Tibial nerve (tissue), 4 donors: ENCODE measurements at regions not wholly inside any gene's neighbourhood (a gene's known extent, or its start where the extent isn't known, plus 50 kb on each side); places are given as distances from the start of the nearest gene placed in this dataset.

Source experiments
- DNase-seq, 2 donors: peaks; one replicate each; pipeline ENCODE4 v3.0.0-alpha.2; 2019; ENCODE audit warnings: low spot score in 2 of 2
- H3K27ac ChIP-seq, 4 donors: fragments of 200-600 bp; sonication (generic) in 3 of 4; one replicate each; pipeline ENCODE4 v1.5.1; 2017 to 2019; ENCODE audit warnings: mild to moderate bottlenecking in 1 of 4
- H3K27me3 ChIP-seq, 2 donors: fragments of 200-600 bp; sonication (generic) in 1 of 2; one replicate each; pipeline versions ENCODE4 v1.5.1 to v1.6.0; 2017 to 2019
- H3K36me3 ChIP-seq, 3 donors: fragments of 200-600 bp; sonication (generic); one replicate each; pipeline ENCODE4 v1.5.1; 2018 to 2019
- H3K4me1 ChIP-seq, 4 donors: fragments of 200-600 bp; sonication (generic) in 3 of 4; one replicate each; pipeline ENCODE4 v1.5.1; 2017 to 2019
- H3K4me3 ChIP-seq, 4 donors: fragments of 200-600 bp; sonication (generic) in 3 of 4; one replicate each; pipeline ENCODE4 v1.5.1; 2017 to 2019; ENCODE audit warnings: mild to moderate bottlenecking in 1 of 4, moderate library complexity in 1 of 4
- H3K9me3 ChIP-seq, 4 donors: fragments of 200-600 bp; sonication (generic) in 3 of 4; one replicate each; pipeline ENCODE4 v1.5.1; 2017 to 2019
- CTCF ChIP-seq, 5 experiments: fragments of 200-600 bp in 3 of 5; fragments of 450-650 bp in 2 of 5; sonication (generic) in 3 of 5; IDR thresholded peaks; one replicate each; pipeline ENCODE4 v1.5.1; 2016 to 2019; ENCODE audit warnings: antibody characterized with exemption in 5 of 5, mild to moderate bottlenecking in 3 of 5, moderate library complexity in 2 of 5
- EP300 ChIP-seq, 2 donors: sonication (generic); formaldehyde crosslinking; IDR thresholded peaks; one replicate each; pipeline ENCODE4 v1.6.1; 2017; ENCODE audit warnings: antibody characterized with exemption in 2 of 2, mild to moderate bottlenecking in 1 of 2
- POLR2A ChIP-seq, 2 donors: fragments of 450-650 bp; IDR thresholded peaks; one replicate each; pipeline ENCODE4 v1.6.1; 2017; ENCODE audit warnings: antibody characterized with exemption in 2 of 2, mild to moderate bottlenecking in 2 of 2, moderate library complexity in 2 of 2
- WGBS, 2 donors: methylation state at CpG; one replicate each; pipeline ENCODE4 v1.1.5; 2018; 5-methylcytosine and 5-hydroxymethylcytosine counted together

GRCh38 chr4:18934197-18934596 lies 912.6 kb upstream of the LCORL start:
- Histone ChIP-seq H3K27ac (no peak overlapping the region), H3K9me3 (no peaks in the 10 kb centered on the region), H3K36me3 (no peaks in the 10 kb centered on the region), H3K4me3 (no peak overlapping the region), H3K27me3 (no peaks in the 10 kb centered on the region), H3K4me1 (no peaks in the 10 kb centered on the region)
- no peak for TF ChIP-seq POLR2A (IDR thresholded peaks at IDR 0.05)
- no peak for TF ChIP-seq EP300 (IDR thresholded peaks at IDR 0.05)
- no peak for TF ChIP-seq CTCF (IDR thresholded peaks at IDR 0.05)
- no peak for DNase-seq
- 42 to 45% methylated on average over 4 of the region's 4 CpGs for WGBS, 2 donors

DNA sequence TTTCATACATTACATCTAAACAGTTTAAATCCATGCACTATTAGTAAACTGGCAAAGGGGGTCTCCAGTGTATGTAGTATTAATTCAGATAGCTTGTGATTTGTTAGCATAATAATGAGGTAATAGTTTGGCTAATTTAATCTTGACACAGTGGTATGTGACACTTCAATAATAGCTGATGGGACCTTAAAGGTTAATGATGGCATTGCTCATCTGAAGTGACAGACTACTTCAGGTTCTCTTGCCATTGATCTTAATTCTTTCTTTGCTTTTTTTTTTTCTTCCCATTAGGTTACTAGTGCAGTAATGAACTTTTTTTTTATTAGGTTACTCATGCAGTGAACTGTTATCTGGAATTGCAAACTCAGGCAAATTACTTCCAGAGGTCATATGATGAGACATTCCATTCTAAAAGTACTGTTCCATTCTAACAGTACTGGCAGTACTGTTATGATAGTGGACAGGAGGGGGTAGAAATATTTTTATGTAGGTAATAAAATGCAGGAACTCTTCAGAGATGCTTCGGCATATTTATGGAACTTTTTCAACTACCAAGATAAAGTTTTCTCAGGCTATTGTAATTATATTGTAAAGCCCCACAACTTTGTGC lies 911.3 kb upstream of the LCORL start:
- 72 to 74% methylated on average over 1 of the region's 1 CpG for WGBS, 2 donors
- no peaks in the 10 kb centered on the region for H3K9me3 ChIP-seq
- TF ChIP-seq EP300 (IDR thresholded peaks at IDR 0.05) (no peak), CTCF (IDR thresholded peaks at IDR 0.05) (no peak), POLR2A (IDR thresholded peaks at IDR 0.05) (no peak)
- no peaks in the 10 kb centered on the region for H3K4me1 ChIP-seq
- H3K36me3 ChIP-seq, result no peaks in the 10 kb centered on the region
- no peak overlapping the region for H3K27ac ChIP-seq
- DNase-seq, result no peak
- H3K27me3 ChIP-seq, result no peaks in the 10 kb centered on the region
- no peak overlapping the region for H3K4me3 ChIP-seq

DNA sequence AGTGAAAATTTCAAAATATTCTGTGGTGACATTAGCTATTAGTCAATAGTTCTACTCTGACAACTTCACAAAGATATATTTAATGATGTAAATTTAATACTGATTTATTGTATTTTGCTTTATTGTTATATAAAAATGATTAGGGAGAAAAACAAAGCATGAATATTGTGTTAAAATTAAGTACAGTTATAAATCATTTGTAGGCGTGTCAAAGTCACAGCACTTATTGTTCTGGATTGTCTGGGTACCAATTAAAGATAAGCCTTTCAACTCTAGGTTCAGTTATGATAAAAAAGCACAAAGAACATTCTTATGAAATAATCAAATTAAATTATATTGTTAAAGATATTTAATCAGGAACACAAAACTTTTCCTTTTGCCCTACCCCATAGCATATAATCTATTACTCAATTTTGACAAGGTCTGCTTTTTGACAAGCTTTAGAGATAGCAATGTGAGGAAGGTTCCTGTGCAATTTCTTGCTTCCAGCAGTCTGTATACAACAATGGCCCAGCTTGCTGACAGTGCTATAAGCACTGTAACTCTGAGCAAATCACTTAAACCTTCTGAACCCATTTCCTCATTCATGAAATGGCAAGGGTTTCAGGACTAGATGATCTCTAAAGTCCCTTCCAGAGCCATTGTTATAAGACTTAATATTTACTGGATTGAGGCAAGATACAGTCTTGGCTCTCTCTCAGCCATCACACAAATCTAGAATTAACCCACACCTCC lies 910.3 kb upstream of the LCORL start:
- Histone ChIP-seq H3K36me3 (no peaks in the 10 kb centered on the region), H3K4me3 (no peak overlapping the region), H3K4me1 (no peaks in the 10 kb centered on the region), H3K27ac (no peak overlapping the region), H3K9me3 (no peaks in the 10 kb centered on the region), H3K27me3 (no peaks in the 10 kb centered on the region)
- no peak for DNase-seq
- 96% methylated on average over 1 of the region's 1 CpG for WGBS, 2 donors
- TF ChIP-seq CTCF (IDR thresholded peaks at IDR 0.05) (no peak), POLR2A (IDR thresholded peaks at IDR 0.05) (no peak), EP300 (IDR thresholded peaks at IDR 0.05) (no peak)

DNA sequence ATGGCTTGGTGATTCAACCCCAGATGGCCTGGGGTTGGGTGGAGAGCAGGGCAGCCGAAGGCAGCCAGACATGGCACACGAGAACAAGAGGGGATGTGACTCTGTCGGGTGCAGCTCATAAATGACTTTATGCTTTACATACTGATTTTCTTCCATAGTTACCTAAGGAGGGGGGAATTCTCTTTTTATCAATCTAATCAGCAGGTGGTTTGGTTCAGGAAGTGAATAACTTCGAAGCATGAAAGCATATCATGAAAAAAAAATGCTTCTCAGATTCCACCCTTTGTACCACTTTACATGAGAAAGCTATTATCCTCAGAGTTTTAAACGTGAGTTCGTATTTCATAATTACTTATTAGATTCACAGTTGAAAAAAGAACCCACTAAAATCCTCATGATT lies 908.9 kb upstream of the LCORL start:
- 77 to 86% methylated on average over 6 of the region's 6 CpGs for WGBS, 2 donors
- Histone ChIP-seq H3K27ac (no peak overlapping the region), H3K9me3 (no peaks in the 10 kb centered on the region), H3K4me1 (no peaks in the 10 kb centered on the region), H3K36me3 (no peaks in the 10 kb centered on the region), H3K27me3 (no peaks in the 10 kb centered on the region), H3K4me3 (no peak overlapping the region)
- TF ChIP-seq CTCF (IDR thresholded peaks at IDR 0.05), result no peak
- TF ChIP-seq EP300 (IDR thresholded peaks at IDR 0.05), result no peak
- no peak for DNase-seq

- no peaks in the 10 kb centered on the region for H3K9me3 ChIP-seq
- TF ChIP-seq POLR2A (IDR thresholded peaks at IDR 0.05) (no peak), CTCF (IDR thresholded peaks at IDR 0.05) (no peak), EP300 (IDR thresholded peaks at IDR 0.05) (no peak)
- H3K4me1 ChIP-seq, result no peaks in the 10 kb centered on the region
- no peaks in the 10 kb centered on the region for H3K27me3 ChIP-seq
- DNase-seq, result no peak
- no peak overlapping the region for H3K4me3 ChIP-seq
- no peak overlapping the region for H3K27ac ChIP-seq
- H3K36me3 ChIP-seq, result no peaks in the 10 kb centered on the region
- WGBS, 2 donors, result 5 to 18% methylated on average over 1 of the region's 1 CpG
Observed at GRCh38 chr4:18923496-18924161, 902.1 kb upstream of the LCORL start.
